Spleen (tissue), 11 donors: ENCODE measurements at regions not wholly inside any gene's neighbourhood (a gene's known extent, or its start where the extent isn't known, plus 50 kb on each side); places are given as distances from the start of the nearest gene placed in this dataset.

Experiments used
- DNase-seq: peaks from one replicate; pipeline ENCODE4 v3.0.0-alpha.2; 2020
- H3K27ac ChIP-seq, 8 donors: fragments of 200-600 bp; sonication (generic) in 7 of 8; 1 replicate in 4 of 8; 2 replicates in 4 of 8; pipeline versions ENCODE4 v1.5.0 to v1.8.0; 2016 to 2021; ENCODE audit warnings: inconsistent platforms in 4 of 8, mild to moderate bottlenecking in 4 of 8, moderate library complexity in 1 of 8
- H3K27me3 ChIP-seq, 7 donors: fragments of 200-600 bp; sonication (generic) in 6 of 7; replicated peaks in 1 of 7; 1 replicate in 4 of 7; 2 replicates in 3 of 7; pipeline versions ENCODE4 v1.5.0 to v1.8.0; 2016 to 2021; ENCODE audit warnings: inconsistent platforms in 3 of 7, mild to moderate bottlenecking in 1 of 7
- H3K36me3 ChIP-seq, 6 donors: fragments of 200-600 bp; sonication (generic) in 5 of 6; 1 replicate in 4 of 6; 2 replicates in 2 of 6; pipeline versions ENCODE4 v1.5.0 to v1.8.0; 2016 to 2021; ENCODE audit warnings: inconsistent platforms in 2 of 6
- H3K4me1 ChIP-seq, 6 donors: fragments of 200-600 bp; sonication (generic) in 5 of 6; 1 replicate in 3 of 6; 2 replicates in 3 of 6; pipeline versions ENCODE4 v1.5.0 to v1.8.0; 2016 to 2021; ENCODE audit warnings: inconsistent platforms in 3 of 6
- H3K4me3 ChIP-seq, 8 donors: fragments of 200-600 bp; sonication (generic) in 7 of 8; 1 replicate in 4 of 8; 2 replicates in 4 of 8; pipeline versions ENCODE4 v1.5.0 to v1.8.0; 2016 to 2021; ENCODE audit warnings: inconsistent platforms in 4 of 8, mild to moderate bottlenecking in 4 of 8, moderate library complexity in 2 of 8
- H3K9me3 ChIP-seq, 8 donors: fragments of 200-600 bp; sonication (generic) in 7 of 8; 1 replicate in 4 of 8; 2 replicates in 4 of 8; pipeline versions ENCODE4 v1.5.0 to v1.8.0; 2016 to 2021; ENCODE audit warnings: inconsistent platforms in 4 of 8
- CTCF ChIP-seq, 11 experiments: fragments of 200-600 bp in 7 of 11; fragments of 450-650 bp in 4 of 11; sonication (generic) in 4 of 11; IDR thresholded peaks in 8 of 11; conservative IDR thresholded peaks in 3 of 11; 1 replicate in 7 of 11; 2 replicates in 4 of 11; pipeline versions ENCODE4 v1.4.0 to v1.8.0; 2016 to 2021; ENCODE audit warnings: antibody characterized with exemption in 11 of 11, inconsistent platforms in 4 of 11, mild to moderate bottlenecking in 1 of 11
- POLR2A ChIP-seq, 3 donors: fragments of 450-650 bp; IDR thresholded peaks; one replicate each; pipeline ENCODE4 v1.5.1; 2017; ENCODE audit warnings: antibody characterized with exemption in 3 of 3, mild to moderate bottlenecking in 1 of 3
- POLR2AphosphoS5 ChIP-seq, 3 donors: sonication (generic); formaldehyde crosslinking; IDR thresholded peaks; one replicate each; pipeline ENCODE4 v1.5.1; 2017; ENCODE audit warnings: antibody characterized with exemption in 3 of 3
- WGBS, 5 donors: extraction: QIAGEN DNeasy Blood & Tissue Kit in 3 of 5; methylation state at CpG; one replicate each; pipeline versions ENCODE4 v1.1.5 to v1.1.7; 2013 to 2018; 5-methylcytosine and 5-hydroxymethylcytosine counted together
- intact Hi-C: fragments of 100-400 bp; cut with DNase I; formaldehyde crosslinking; loops from one replicate; pipeline ENCODE4 v1.15.0; 2023; ENCODE audit warnings: low total_unique reads
- donor health status: healthy with polysubstance abuse.
- donor health status: DM: no; HTN: no; CAD: no; lungs with moderate emphysema.
- donor health status: DM: no; HTN: no; CAD: no.
- donor health status: Bipolar disorder and iron deficiency.
- donor health status: healthy.
- donor health status: DM: no; HTN: no; CAD: no.
- donor health status: DM: yes; HTN: yes; CAD: no.

- Histone ChIP-seq H3K4me1 (peaks cover 0 to 25% (median 11%) of the 10 kb centered on the region in 6 donors), H3K27me3 (peaks cover 0 to 80% (median 26%) of the 10 kb centered on the region in 7 donors), H3K27ac (peak overlapping the region in 1 of 8 donors; percentile 25), H3K36me3 (no peaks in the 10 kb centered on the region), H3K4me3 (no peak overlapping the region), H3K9me3 (no peaks in the 10 kb centered on the region)
- TF ChIP-seq POLR2AphosphoS5 (IDR thresholded peaks at IDR 0.05), result no peak
- TF ChIP-seq CTCF (IDR thresholded peaks at IDR 0.05 in 8 of 11, conservative IDR thresholded peaks at IDR 0.05 in 3 of 11), result no peak
- TF ChIP-seq POLR2A (IDR thresholded peaks at IDR 0.05), result no peak
- no peak for DNase-seq
- intact Hi-C loops, result no loop called here
- WGBS, 5 donors, result 40 to 59% (median 51%) methylated on average over 4 of the region's 4 CpGs
Observed at GRCh38 chr2:176642074-176642473, 372.8 kb downstream of the MTX2 start.

DNA sequence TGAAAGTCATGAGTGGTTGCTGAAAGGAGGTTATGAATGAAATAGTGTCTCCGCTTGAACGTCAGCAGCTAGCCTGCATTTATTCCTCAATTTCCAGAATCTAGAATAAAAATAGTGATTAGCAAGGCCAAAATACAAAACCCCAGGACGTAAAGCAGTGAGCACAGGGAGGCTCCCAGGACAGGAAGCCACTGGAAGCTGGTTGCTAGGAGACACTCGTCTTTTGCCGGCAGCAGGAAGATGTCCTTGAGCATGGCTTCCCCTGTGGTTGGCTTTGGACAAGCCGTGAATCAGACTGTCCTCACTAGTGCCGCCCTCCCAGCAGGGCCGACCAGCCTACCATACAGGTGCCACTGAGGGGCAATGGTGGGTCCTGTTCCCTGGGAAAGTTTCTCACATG is 374.4 kb downstream of the MTX2 start:
- TF ChIP-seq CTCF (IDR thresholded peaks at IDR 0.05 in 8 of 11, conservative IDR thresholded peaks at IDR 0.05 in 3 of 11) (no peak), POLR2AphosphoS5 (IDR thresholded peaks at IDR 0.05) (peak in 2 of 3 donors; percentile 72 to 81), POLR2A (IDR thresholded peaks at IDR 0.05) (no peak)
- no peak overlapping the region for H3K4me3 ChIP-seq
- H3K4me1 ChIP-seq, result peaks cover 0 to 9% (median 2%) of the 10 kb centered on the region in 6 donors
- DNase-seq, result peak; percentile 78
- intact Hi-C loops, result no loop called here
- no peaks in the 10 kb centered on the region for H3K9me3 ChIP-seq
- H3K27me3 ChIP-seq, result peaks cover 0 to 75% (median 14%) of the 10 kb centered on the region in 7 donors
- 12 to 18% (median 15%) methylated on average over 8 of the region's 8 CpGs for WGBS, 5 donors
- no peaks in the 10 kb centered on the region for H3K36me3 ChIP-seq
- peak overlapping the region in 7 of 8 donors; percentile 29 to 81 (median 55) for H3K27ac ChIP-seq

DNA sequence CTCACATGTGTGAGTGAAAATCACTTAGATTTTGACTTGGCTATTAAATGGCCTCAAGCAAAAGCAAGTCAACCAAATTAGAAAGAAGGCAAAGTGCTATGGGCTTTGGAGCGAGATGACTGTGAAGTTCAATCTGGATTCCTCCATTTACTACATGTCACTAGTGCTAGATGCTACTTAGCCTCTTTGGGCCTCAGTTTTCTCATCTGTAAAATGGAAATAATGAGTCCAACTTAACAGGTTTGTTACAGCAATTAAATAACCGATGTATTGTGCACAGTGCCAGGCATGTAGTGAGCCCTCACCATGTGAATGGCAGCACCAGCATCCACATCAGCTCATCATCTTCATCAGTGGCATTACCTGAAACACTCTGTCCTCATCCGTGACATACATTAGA is 376.3 kb downstream of the MTX2 start:
- H3K9me3 ChIP-seq, result no peaks in the 10 kb centered on the region
- H3K27ac ChIP-seq, result no peak overlapping the region
- DNase-seq, result no peak
- TF ChIP-seq POLR2A (IDR thresholded peaks at IDR 0.05) (no peak), CTCF (IDR thresholded peaks at IDR 0.05 in 8 of 11, conservative IDR thresholded peaks at IDR 0.05 in 3 of 11) (no peak), POLR2AphosphoS5 (IDR thresholded peaks at IDR 0.05) (no peak)
- H3K4me3 ChIP-seq, result no peak overlapping the region
- H3K27me3 ChIP-seq, result peaks cover 0 to 70% (median 0%) of the 10 kb centered on the region in 7 donors
- H3K36me3 ChIP-seq, result no peaks in the 10 kb centered on the region
- WGBS, 5 donors, result 89 to 96% (median 96%) methylated on average over 3 of the region's 3 CpGs
- intact Hi-C loops, result no loop called here
- H3K4me1 ChIP-seq, result peaks cover 0 to 4% (median 0%) of the 10 kb centered on the region in 6 donors

DNA sequence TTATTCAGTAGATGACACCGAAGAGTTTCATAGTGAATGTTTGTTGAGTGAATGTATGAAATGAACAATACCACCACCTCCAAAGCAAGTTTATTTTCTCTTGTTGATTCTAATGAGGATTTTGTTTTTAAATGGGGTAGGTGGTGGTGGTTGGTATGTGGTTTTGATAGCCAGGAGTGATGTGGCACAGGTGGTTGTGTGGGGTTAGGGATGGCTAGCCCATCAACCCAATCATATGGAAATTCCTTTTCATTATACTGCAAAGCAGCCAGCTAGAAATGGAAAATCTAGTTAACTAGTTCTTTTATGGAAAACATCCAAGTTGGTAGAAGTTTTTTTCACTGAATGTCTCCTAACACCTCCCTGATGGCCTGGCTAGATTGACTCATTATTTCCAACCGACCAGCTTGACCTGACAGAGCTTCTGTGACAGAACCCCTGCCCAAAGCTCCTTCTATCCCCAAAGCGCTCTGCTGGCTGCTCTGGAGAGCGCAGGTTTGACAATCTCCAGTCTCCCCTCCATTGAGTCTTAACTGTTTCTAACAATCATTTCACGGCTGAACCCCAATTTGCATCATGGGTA is 376.9 kb downstream of the MTX2 start:
- Histone ChIP-seq H3K27ac (no peak overlapping the region), H3K4me3 (no peak overlapping the region), H3K4me1 (peaks cover 0 to 4% (median 0%) of the 10 kb centered on the region in 6 donors), H3K27me3 (peaks cover 0 to 64% (median 0%) of the 10 kb centered on the region in 7 donors), H3K9me3 (no peaks in the 10 kb centered on the region), H3K36me3 (no peaks in the 10 kb centered on the region)
- WGBS, 5 donors, result 84 to 94% (median 92%) methylated on average over 5 of the region's 5 CpGs
- DNase-seq, result no peak
- intact Hi-C loops, result no loop called here
- TF ChIP-seq CTCF (IDR thresholded peaks at IDR 0.05 in 8 of 11, conservative IDR thresholded peaks at IDR 0.05 in 3 of 11) (no peak), POLR2AphosphoS5 (IDR thresholded peaks at IDR 0.05) (no peak), POLR2A (IDR thresholded peaks at IDR 0.05) (no peak)
